ENCODE measurements at regions not wholly inside any gene's neighbourhood (a gene's known extent, or its start where the extent isn't known, plus 50 kb on each side); places are given as distances from the start of the nearest gene placed in this dataset.

DNA sequence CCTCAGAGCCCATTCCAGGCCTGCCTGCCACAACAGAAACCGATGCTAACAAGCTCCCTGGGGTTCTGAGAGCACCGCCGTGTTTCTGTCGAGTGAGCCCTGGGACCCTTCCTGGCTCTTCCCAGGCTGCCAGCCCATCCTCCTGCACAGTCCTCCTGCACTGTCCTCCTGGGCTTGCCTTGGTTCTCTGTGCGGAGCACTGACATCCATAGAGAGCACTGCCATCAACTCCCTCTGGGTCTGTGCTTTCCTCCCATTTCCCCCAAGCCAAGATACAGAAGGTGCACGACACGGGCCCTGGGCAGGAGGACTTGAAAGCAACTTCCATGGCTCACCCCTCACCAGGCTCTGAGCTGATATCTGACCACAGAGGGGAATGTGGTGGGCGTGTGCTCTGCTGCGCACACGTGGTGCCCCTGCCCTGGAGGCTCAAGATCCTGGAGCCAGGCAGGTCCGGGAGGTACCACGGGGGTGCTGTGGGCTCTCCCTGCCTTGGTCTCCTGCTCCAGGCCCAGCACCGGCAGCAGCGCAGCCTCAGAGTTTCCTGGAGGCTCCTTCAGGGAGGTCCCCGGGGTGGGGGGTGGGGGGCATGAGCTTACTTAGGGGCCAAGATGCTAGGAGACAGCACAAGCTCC is 304.2 kb downstream of the BRD1 start:
- Histone ChIP-seq H2AFZ (ENCODE audit: low read length) (no peak overlapping the region), H4K20me1 (ENCODE audit: insufficient read depth, low read length) (0 out of 2 replicates have a peak, but pooled peaks cover 2% of the 10 kb centered on the region), H3K27me3 (ENCODE audit: control insufficient read depth in 1 of 2, insufficient read depth in 2 of 2, low read length in 2 of 2) (peaks cover 3 to 37% of the 10 kb centered on the region in 2 experiments; a peak in 3 of 5 replicates), H3K79me2 (ENCODE audit: insufficient read depth, low read length) (no peaks in the 10 kb centered on the region), H3K9me3 (ENCODE audit: low read length) (no peaks in the 10 kb centered on the region), H3K9ac (ENCODE audit: insufficient read depth, low read depth, low read length) (no peak overlapping the region), H3K4me2 (ENCODE audit: low read depth, low read length) (no peak overlapping the region), H3K36me3 (replicated peaks in 1 of 2; ENCODE audit: control insufficient read depth in 1 of 2, insufficient read depth in 2 of 2, low read length in 2 of 2) (no peaks in the 10 kb centered on the region), H3K4me3 (replicated peaks in 1 of 3; ENCODE audit: insufficient read depth in 1 of 3, low read depth in 2 of 3, low read length in 3 of 3) (no peak overlapping the region), H3K4me1 (ENCODE audit: insufficient read depth, low read length) (no peaks in the 10 kb centered on the region), H3K27ac (ENCODE audit: extremely low read length, insufficient read depth, low read length) (no peak overlapping the region)
- in situ Hi-C loops (cut with HindIII; ENCODE audit: extremely low pct_ligation_motif_present, low pct_unique_long_range_greater_than_20kb) (no loop called here), intact Hi-C loops (cut with micrococcal nuclease; ENCODE audit: unreplicated experiment) (no loop called here)
- ATAC-seq (no peak), FAIRE-seq (no peak), DNase-seq (ENCODE audit: low spot score) (no peak)
- ChIA-PET POLR2A (no interaction called here), CTCF (ENCODE audit: low intra/inter-chr PET ratio, low total read pairs) (no interaction called here)
- 37% methylated on average over 4 of the region's 15 CpGs for WGBS (ENCODE audit: low lambda C conversion rate)
- no peak for TF ChIP-seq SMAD3 (CRISPR knock-in tag; IDR thresholded peaks at IDR 0.05)
- BruUV-seq (replicated peaks), result no TSS peak

DNA sequence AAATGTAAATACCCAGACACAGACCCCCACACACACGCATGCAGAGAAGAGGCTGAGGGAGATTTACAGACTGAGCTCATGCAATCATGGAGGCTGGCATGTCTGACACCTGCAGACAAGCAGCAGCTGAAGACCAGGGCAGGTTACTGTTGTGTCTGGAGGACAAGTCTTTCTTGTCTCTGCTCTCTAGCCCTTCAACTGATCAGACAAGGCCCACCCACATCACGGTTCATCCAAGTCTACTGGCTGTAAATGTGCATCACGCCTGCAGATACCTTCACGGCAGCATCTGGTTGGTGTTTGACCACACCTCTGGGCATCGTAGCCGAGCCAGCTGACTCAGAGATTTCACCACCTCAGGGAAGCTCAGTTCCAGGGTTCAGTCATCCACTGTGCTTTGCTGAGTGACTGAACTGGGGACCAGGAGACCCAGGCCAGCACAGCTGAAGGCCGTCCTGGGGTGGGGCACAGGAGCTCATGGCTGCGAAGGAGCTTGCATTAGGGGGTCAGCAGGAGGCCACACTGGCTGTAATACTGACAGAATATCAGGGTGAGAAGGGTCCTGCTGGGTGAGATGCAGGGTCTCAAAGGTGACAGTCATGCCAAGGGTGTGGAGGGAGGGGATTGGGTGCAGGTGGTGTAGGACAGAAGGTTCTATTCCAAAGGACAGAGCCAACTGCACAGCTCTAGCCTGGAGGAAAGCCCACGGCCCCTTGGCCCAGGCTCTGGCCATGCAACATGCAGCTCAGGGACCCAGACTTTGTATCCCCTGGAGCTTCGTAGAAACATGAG is 304.9 kb downstream of the BRD1 start:
- ChIA-PET POLR2A (no interaction called here), CTCF (ENCODE audit: low intra/inter-chr PET ratio, low total read pairs) (no interaction called here)
- in situ Hi-C loops (cut with HindIII; ENCODE audit: extremely low pct_ligation_motif_present, low pct_unique_long_range_greater_than_20kb), result no loop called here
- FAIRE-seq, result no peak
- no peak overlapping the region for H2AFZ ChIP-seq (ENCODE audit: low read length)
- H3K79me2 ChIP-seq (ENCODE audit: insufficient read depth, low read length), result no peaks in the 10 kb centered on the region
- no peaks in the 10 kb centered on the region for H3K9me3 ChIP-seq (ENCODE audit: low read length)
- peaks cover 3 to 43% of the 10 kb centered on the region in 2 experiments; a peak in 3 of 5 replicates for H3K27me3 ChIP-seq (ENCODE audit: control insufficient read depth in 1 of 2, insufficient read depth in 2 of 2, low read length in 2 of 2)
- no peak overlapping the region for H3K9ac ChIP-seq (ENCODE audit: insufficient read depth, low read depth, low read length)
- H4K20me1 ChIP-seq (ENCODE audit: insufficient read depth, low read length), result 0 out of 2 replicates have a peak, but pooled peaks cover 2% of the 10 kb centered on the region
- no peaks in the 10 kb centered on the region for H3K36me3 ChIP-seq (replicated peaks in 1 of 2; ENCODE audit: control insufficient read depth in 1 of 2, insufficient read depth in 2 of 2, low read length in 2 of 2)
- DNase-seq (ENCODE audit: low spot score), result no peak
- no peak overlapping the region for H3K4me2 ChIP-seq (ENCODE audit: low read depth, low read length)
- no peak overlapping the region for H3K27ac ChIP-seq (ENCODE audit: extremely low read length, insufficient read depth, low read length)
- intact Hi-C loops (cut with micrococcal nuclease; ENCODE audit: unreplicated experiment), result no loop called here
- WGBS (ENCODE audit: low lambda C conversion rate), result 35% methylated on average over 3 of the region's 10 CpGs
- H3K4me1 ChIP-seq (ENCODE audit: insufficient read depth, low read length), result no peaks in the 10 kb centered on the region
- ATAC-seq, result no peak
- no TSS peak for BruUV-seq (replicated peaks)
- H3K4me3 ChIP-seq (replicated peaks in 1 of 3; ENCODE audit: insufficient read depth in 1 of 3, low read depth in 2 of 3, low read length in 3 of 3), result no peak overlapping the region
- TF ChIP-seq ZBTB42 (CRISPR knock-in tag; IDR thresholded peaks at IDR 0.05) (no peak), JUN (CRISPR knock-in tag; IDR thresholded peaks at IDR 0.05) (no peak), ZNF546 (CRISPR knock-in tag; conservative IDR thresholded peaks at IDR 0.05) (no peak), NFIC (IDR thresholded peaks at IDR 0.05; ENCODE audit: low read length) (no peak), NR1H2 (CRISPR knock-in tag; IDR thresholded peaks at IDR 0.05; ENCODE audit: borderline replicate concordance, low read depth) (no peak), MZF1 (CRISPR knock-in tag; IDR thresholded peaks at IDR 0.05; ENCODE audit: borderline replicate concordance) (no peak), JARID2 (CRISPR knock-in tag; IDR thresholded peaks at IDR 0.05; ENCODE audit: insufficient replicate concordance) (no peak), ZNF264 (CRISPR knock-in tag; IDR thresholded peaks at IDR 0.05) (no peak), ZNF562 (CRISPR knock-in tag; IDR thresholded peaks at IDR 0.05; ENCODE audit: borderline replicate concordance) (no peak), DNMT3B (CRISPR knock-in tag; conservative IDR thresholded peaks at IDR 0.05) (no peak)
- TF ChIP-seq, protein P1, sequence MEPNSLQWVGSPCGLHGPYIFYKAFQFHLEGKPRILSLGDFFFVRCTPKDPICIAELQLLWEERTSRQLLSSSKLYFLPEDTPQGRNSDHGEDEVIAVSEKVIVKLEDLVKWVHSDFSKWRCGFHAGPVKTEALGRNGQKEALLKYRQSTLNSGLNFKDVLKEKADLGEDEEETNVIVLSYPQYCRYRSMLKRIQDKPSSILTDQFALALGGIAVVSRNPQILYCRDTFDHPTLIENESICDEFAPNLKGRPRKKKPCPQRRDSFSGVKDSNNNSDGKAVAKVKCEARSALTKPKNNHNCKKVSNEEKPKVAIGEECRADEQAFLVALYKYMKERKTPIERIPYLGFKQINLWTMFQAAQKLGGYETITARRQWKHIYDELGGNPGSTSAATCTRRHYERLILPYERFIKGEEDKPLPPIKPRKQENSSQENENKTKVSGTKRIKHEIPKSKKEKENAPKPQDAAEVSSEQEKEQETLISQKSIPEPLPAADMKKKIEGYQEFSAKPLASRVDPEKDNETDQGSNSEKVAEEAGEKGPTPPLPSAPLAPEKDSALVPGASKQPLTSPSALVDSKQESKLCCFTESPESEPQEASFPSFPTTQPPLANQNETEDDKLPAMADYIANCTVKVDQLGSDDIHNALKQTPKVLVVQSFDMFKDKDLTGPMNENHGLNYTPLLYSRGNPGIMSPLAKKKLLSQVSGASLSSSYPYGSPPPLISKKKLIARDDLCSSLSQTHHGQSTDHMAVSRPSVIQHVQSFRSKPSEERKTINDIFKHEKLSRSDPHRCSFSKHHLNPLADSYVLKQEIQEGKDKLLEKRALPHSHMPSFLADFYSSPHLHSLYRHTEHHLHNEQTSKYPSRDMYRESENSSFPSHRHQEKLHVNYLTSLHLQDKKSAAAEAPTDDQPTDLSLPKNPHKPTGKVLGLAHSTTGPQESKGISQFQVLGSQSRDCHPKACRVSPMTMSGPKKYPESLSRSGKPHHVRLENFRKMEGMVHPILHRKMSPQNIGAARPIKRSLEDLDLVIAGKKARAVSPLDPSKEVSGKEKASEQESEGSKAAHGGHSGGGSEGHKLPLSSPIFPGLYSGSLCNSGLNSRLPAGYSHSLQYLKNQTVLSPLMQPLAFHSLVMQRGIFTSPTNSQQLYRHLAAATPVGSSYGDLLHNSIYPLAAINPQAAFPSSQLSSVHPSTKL (CRISPR knock-in tag; IDR thresholded peaks at IDR 0.05), result no peak
- TF ChIP-seq, protein P2, sequence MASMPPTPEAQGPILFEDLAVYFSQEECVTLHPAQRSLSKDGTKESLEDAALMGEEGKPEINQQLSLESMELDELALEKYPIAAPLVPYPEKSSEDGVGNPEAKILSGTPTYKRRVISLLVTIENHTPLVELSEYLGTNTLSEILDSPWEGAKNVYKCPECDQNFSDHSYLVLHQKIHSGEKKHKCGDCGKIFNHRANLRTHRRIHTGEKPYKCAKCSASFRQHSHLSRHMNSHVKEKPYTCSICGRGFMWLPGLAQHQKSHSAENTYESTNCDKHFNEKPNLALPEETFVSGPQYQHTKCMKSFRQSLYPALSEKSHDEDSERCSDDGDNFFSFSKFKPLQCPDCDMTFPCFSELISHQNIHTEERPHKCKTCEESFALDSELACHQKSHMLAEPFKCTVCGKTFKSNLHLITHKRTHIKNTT (CRISPR knock-in tag; IDR thresholded peaks at IDR 0.05), result no peak

Measured in HepG2 (cell line).